T-helper 2 cell treated with Interferon-gamma antibody and Interleukin-4, amounts not matched to agents 5 μg/mL and 100 μg/mL, for 36 hours (primary cell): ENCODE measurements at regions not wholly inside any gene's neighbourhood (a gene's known extent, or its start where the extent isn't known, plus 50 kb on each side); places are given as distances from the start of the nearest gene placed in this dataset.

Experiments
- DNase-seq: peaks from one replicate; pipeline ENCODE4 v3.0.0; 2021; ENCODE audit warnings: low spot score
- H3K27ac Mint-ChIP-seq: one replicate; pipeline ENCODE4 v1.8.0; 2021; ENCODE audit warnings: mild to moderate bottlenecking, mixed read lengths
- H3K27me3 Mint-ChIP-seq: one replicate; pipeline ENCODE4 v1.8.0; 2021; ENCODE audit warnings: low read depth, mixed read lengths
- H3K36me3 Mint-ChIP-seq: one replicate; pipeline ENCODE4 v1.8.0; 2021; ENCODE audit warnings: low read depth, mixed read lengths
- H3K4me1 Mint-ChIP-seq: one replicate; pipeline ENCODE4 v1.8.0; 2021; ENCODE audit warnings: low read depth, mixed read lengths
- H3K4me3 Mint-ChIP-seq: one replicate; pipeline ENCODE4 v1.8.0; 2022; ENCODE audit warnings: mild to moderate bottlenecking, moderate library complexity, mixed read lengths
- H3K9me3 Mint-ChIP-seq: one replicate; pipeline ENCODE4 v1.8.0; 2021; ENCODE audit warnings: mixed read lengths

- Mint-ChIP-seq H3K4me1 (peaks cover 18% of the 10 kb centered on the region), H3K36me3 (peaks cover 1% of the 10 kb centered on the region), H3K27me3 (peaks cover 34% of the 10 kb centered on the region), H3K27ac (no peak overlapping the region), H3K9me3 (peaks cover 5% of the 10 kb centered on the region), H3K4me3 (no peak overlapping the region)
- no peak for DNase-seq
These were observed 114.9 kb upstream of the ANKRD1 start for GRCh38 chr10:91035650-91036292.

GRCh38 chr10:91036807-91037411 is 116.0 kb upstream of the ANKRD1 start:
- Mint-ChIP-seq H3K27ac (no peak overlapping the region), H3K36me3 (peaks cover 1% of the 10 kb centered on the region), H3K9me3 (peaks cover 5% of the 10 kb centered on the region), H3K27me3 (peaks cover 36% of the 10 kb centered on the region), H3K4me3 (no peak overlapping the region), H3K4me1 (peaks cover 15% of the 10 kb centered on the region)
- DNase-seq = no peak

- H3K4me1 Mint-ChIP-seq = peaks cover 8% of the 10 kb centered on the region
- H3K27ac Mint-ChIP-seq = no peak overlapping the region
- no peak overlapping the region for H3K4me3 Mint-ChIP-seq
- DNase-seq = no peak
- peaks cover 5% of the 10 kb centered on the region for H3K9me3 Mint-ChIP-seq
- H3K27me3 Mint-ChIP-seq = peaks cover 39% of the 10 kb centered on the region
- peaks cover 1% of the 10 kb centered on the region for H3K36me3 Mint-ChIP-seq
These were observed 118.1 kb upstream of the ANKRD1 start for GRCh38 chr10:91038971-91039370.

GRCh38 chr10:91040343-91040742 is 119.5 kb upstream of the ANKRD1 start:
- Mint-ChIP-seq H3K9me3 (no peaks in the 10 kb centered on the region), H3K36me3 (no peaks in the 10 kb centered on the region), H3K27me3 (peaks cover 44% of the 10 kb centered on the region), H3K4me3 (no peak overlapping the region), H3K27ac (no peak overlapping the region), H3K4me1 (no peaks in the 10 kb centered on the region)
- DNase-seq = no peak

- Mint-ChIP-seq H3K9me3 (no peaks in the 10 kb centered on the region), H3K4me1 (no peaks in the 10 kb centered on the region), H3K36me3 (no peaks in the 10 kb centered on the region), H3K27ac (no peak overlapping the region), H3K27me3 (peaks cover 55% of the 10 kb centered on the region), H3K4me3 (no peak overlapping the region)
- DNase-seq = no peak
These were observed 121.2 kb upstream of the ANKRD1 start for GRCh38 chr10:91042069-91042468.

DNA sequence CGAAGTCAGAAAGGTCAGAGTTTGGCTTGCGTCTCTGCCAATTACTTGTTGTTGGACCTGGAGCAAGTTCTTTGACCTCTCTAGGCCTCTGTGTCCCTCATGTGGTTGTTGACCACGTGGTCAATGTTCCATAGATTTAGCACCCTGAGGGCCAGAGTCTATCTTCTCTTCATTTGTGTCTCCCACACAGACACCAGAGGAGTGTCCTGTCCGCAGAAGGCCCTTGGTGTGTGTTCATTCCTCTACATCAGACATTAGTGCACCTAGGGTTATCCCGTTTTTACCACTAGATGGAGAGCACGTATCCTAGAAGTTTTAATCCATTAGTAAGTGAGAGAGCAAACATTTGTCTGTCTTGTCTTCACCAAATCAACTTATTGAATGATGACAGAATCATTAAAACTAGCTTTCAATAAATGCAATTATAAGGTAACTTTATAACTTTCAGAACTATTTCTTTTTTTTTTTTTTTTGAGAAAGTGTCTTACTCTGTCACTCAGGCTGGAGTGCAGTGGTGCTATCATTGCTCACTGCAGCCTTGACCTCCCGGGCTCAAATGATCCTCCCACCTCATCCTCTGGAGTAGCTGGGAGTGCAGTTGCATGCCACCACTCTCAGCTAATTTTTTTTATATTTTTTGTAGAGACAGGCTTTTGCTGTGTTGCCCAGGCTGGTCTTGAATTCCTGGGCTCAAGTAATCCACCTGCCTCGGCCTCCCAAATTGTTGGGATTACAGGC is 122.5 kb upstream of the ANKRD1 start:
- Mint-ChIP-seq H3K27ac (no peak overlapping the region), H3K36me3 (no peaks in the 10 kb centered on the region), H3K4me1 (peaks cover 2% of the 10 kb centered on the region), H3K4me3 (no peak overlapping the region), H3K27me3 (peaks cover 56% of the 10 kb centered on the region), H3K9me3 (no peaks in the 10 kb centered on the region)
- no peak for DNase-seq

GRCh38 chr10:91046869-91047268 is 126.0 kb upstream of the ANKRD1 start:
- Mint-ChIP-seq H3K4me1 (peaks cover 3% of the 10 kb centered on the region), H3K4me3 (no peak overlapping the region), H3K9me3 (no peaks in the 10 kb centered on the region), H3K27ac (no peak overlapping the region), H3K27me3 (peaks cover 50% of the 10 kb centered on the region), H3K36me3 (no peaks in the 10 kb centered on the region)
- no peak for DNase-seq

DNA sequence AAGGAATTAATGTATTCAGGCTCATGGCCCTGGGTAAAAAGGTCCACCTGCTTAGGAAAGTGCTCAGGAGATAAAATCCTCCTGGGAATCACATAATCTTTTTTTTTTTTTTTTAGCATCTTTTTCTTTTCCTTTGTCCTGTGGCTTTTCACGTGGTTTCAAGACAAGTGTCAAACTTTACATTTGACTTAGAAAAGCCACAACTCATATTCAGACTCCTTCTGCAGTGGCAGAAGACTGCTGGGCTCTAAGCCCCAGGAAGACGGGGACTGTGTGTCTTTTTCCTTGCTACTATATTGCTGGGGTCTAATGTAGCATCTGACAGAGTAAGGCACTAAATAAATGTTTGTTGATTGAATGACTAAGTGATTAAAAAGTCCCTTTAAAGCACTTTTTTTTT is 127.5 kb upstream of the ANKRD1 start:
- Mint-ChIP-seq H3K4me1 (peaks cover 3% of the 10 kb centered on the region), H3K9me3 (no peaks in the 10 kb centered on the region), H3K4me3 (no peak overlapping the region), H3K27me3 (peaks cover 49% of the 10 kb centered on the region), H3K36me3 (no peaks in the 10 kb centered on the region), H3K27ac (no peak overlapping the region)
- DNase-seq = no peak

GRCh38 chr10:91049296-91049987 is 128.6 kb upstream of the ANKRD1 start:
- no peak overlapping the region for H3K4me3 Mint-ChIP-seq
- H3K27ac Mint-ChIP-seq = no peak overlapping the region
- no peaks in the 10 kb centered on the region for H3K9me3 Mint-ChIP-seq
- H3K27me3 Mint-ChIP-seq = peaks cover 52% of the 10 kb centered on the region
- H3K36me3 Mint-ChIP-seq = no peaks in the 10 kb centered on the region
- H3K4me1 Mint-ChIP-seq = peaks cover 3% of the 10 kb centered on the region
- no peak for DNase-seq

DNA sequence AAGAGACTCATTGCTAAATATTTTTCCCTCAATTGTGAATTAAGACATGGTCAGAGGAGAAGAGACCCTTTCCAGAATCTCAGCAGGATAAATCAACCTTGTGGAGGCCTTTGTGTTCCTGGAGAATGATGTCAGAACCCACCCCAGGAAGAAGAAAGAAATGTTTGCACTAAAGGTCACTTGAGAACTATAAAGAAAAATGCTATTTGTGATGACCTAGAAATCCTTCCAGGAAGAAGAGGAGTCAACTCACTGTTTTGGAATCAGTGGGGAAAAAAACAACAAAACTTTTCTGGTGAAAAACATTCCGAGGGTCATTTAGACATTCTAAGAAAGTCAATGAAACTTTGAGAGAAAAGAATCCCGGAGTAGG is 129.1 kb upstream of the ANKRD1 start:
- Mint-ChIP-seq H3K4me1 (peaks cover 3% of the 10 kb centered on the region), H3K27ac (no peak overlapping the region), H3K36me3 (no peaks in the 10 kb centered on the region), H3K27me3 (peaks cover 50% of the 10 kb centered on the region), H3K9me3 (no peaks in the 10 kb centered on the region), H3K4me3 (no peak overlapping the region)
- DNase-seq = no peak

- H3K27ac Mint-ChIP-seq = no peak overlapping the region
- DNase-seq = no peak
- no peak overlapping the region for H3K4me3 Mint-ChIP-seq
- no peaks in the 10 kb centered on the region for H3K36me3 Mint-ChIP-seq
- H3K9me3 Mint-ChIP-seq = no peaks in the 10 kb centered on the region
- peaks cover 3% of the 10 kb centered on the region for H3K4me1 Mint-ChIP-seq
- H3K27me3 Mint-ChIP-seq = peaks cover 50% of the 10 kb centered on the region
These were observed 129.6 kb upstream of the ANKRD1 start for GRCh38 chr10:91050371-91051034.

- Mint-ChIP-seq H3K4me3 (no peak overlapping the region), H3K36me3 (no peaks in the 10 kb centered on the region), H3K4me1 (peaks cover 3% of the 10 kb centered on the region)
These were observed 130.9 kb upstream of the ANKRD1 start for GRCh38 chr10:91051829-91052228.

GRCh38 chr10:91054325-91054724 is 133.4 kb upstream of the ANKRD1 start:
- Mint-ChIP-seq H3K27me3 (peaks cover 43% of the 10 kb centered on the region), H3K27ac (no peak overlapping the region), H3K9me3 (no peaks in the 10 kb centered on the region), H3K4me1 (no peaks in the 10 kb centered on the region), H3K4me3 (no peak overlapping the region), H3K36me3 (no peaks in the 10 kb centered on the region)
- no peak for DNase-seq

More at GRCh38 chr10:91051829-91052228, 130.9 kb upstream of the ANKRD1 start:
- Mint-ChIP-seq H3K27ac (no peak overlapping the region), H3K27me3 (peaks cover 44% of the 10 kb centered on the region), H3K9me3 (no peaks in the 10 kb centered on the region)
- DNase-seq = no peak
